Colon (tissue), 2 donors: ENCODE measurements at regions not wholly inside any gene's neighbourhood (a gene's known extent, or its start where the extent isn't known, plus 50 kb on each side); places are given as distances from the start of the nearest gene placed in this dataset.
"Not testable (repeated sequence)": the region's sequence is repeated elsewhere in the genome, so short reads cannot be mapped to it uniquely, and the experiment has no call there.

Source experiments
- FAIRE-seq: peaks from 2 replicates; lab custom pipeline; 2012; peaks lifted over from hg19 to GRCh38; lab: Jason Lieb, UNC
- donor health status: control.
- donor health status: control.

DNA sequence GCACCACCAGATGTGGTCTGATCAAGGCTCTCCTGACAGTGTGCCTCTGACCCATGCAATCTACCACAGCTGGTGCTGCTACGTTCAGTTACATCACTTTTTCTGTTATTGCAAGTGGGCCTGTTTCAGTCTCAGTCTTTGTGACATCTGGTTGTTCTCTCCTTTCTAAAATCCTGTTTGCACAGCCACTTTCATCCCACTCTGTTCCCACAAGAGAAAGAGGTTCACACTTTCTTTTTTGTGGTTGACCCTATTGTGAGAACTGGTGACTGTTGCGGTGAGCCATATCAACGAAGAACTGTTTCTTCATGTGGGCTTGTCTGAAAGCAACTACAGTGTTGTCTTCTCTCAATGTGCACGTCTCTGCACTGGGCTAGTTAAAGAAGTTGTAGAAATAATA lies 342.8 kb upstream of the ARPP21 start:
- no peak for FAIRE-seq

DNA sequence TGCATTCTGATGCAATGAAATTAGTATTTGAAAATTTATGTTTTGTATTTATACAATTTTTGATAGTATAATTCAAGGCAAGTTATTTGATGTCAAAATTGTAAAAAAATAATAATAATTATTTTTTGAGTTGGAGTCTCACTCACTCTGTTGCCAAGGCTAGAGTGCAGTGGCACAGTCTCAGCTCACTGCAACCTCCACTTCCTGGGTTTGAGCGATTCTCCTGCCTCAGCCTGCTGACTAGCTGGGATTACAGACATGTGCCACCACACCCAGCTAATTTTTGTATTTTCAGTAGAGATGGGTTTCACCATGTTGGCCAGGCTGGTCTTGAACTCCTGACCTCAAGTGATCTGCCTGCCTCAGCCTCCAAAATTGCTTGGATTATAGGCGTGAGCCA lies 342.4 kb upstream of the ARPP21 start:
- FAIRE-seq = not testable (repeated sequence)

DNA sequence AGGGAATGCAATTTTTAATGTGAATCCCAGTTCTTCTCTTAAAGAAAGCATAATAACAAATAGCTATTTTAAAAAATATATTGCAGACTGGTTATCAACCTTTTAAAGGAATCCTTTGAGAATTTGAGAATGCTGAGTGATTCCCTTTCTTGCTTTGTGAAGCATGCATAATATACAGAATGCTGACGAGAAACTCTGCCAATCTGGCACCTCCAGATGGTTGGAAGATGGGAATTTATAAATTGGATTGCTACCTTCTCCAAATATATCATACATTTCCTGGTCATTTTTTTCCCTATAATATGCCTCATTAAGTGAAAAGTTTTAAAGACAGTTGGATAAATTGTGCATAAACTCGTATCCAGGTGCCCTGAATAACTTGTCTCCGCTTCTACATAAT lies 333.9 kb upstream of the ARPP21 start:
- FAIRE-seq = no peak

DNA sequence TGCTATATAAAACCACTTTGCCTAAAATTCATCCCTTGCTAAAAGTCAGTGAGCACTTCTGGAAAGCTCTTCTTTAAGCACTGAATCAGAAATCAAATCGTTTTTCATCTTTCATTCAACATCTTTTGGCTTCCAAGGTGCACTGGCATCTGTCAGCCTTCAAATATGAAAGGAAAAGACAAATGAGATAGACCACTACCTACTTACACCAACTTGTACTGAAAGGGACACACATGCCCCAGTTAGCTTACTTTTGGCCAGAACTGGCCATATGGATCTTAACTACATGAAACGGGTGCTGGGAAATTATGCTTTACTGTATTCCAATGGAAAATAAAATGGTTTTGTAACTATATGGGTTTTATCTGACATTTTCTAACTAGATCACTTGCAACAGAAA lies 332.0 kb upstream of the ARPP21 start:
- FAIRE-seq = no peak

DNA sequence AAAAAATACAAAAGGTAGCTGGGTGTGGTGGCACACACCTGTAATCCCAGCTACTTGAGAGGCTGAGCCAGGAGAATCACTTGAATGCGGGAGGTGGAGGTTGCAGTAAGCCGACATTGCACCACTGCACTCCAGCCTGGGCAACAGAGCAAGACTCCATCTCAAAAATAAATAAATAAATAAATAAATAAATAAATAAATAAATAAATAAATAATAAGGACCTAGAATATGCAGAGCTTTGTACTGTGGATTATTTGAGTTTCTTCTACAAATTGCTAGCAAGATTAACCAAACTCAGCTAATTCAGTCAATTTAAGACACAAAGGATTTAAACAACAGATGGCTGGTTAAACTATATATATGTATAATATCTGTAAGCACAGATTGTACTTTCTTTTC lies 322.5 kb upstream of the ARPP21 start:
- not testable (repeated sequence) for FAIRE-seq

DNA sequence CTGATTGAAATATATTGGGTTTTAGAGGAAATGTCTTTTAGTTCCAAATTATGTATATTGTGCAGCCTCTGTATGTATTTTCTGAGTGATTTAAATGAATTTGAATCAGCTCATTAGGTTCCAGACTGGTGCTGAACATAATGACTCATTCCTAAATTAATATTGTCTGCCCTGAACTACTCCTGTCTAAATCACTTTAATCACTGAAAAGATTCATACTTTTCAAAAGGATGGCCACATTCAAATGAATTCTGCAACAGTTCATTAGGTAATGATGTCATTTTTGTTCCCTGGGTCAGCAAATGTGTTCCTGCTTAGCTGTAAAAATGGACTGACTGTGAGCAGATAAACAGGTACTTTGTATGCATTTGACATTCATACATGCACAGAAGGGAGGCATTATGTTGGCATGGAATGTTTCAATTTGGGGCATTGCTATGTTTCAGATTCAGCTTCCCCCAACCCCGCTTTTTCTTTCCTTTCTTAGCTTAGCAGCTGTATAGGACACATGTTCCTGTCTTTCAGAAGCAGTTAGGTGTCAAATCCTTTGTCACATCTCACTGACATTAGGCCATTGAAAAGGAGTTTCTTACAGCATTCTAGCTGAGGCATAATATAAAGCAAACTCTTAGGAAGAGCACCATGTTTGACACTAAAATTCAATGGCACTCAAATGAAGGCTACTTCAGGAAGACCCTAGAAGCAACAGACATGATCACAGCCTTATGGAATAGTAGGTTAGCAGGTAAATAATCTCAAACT lies 318.5 kb upstream of the ARPP21 start:
- no peak for FAIRE-seq

DNA sequence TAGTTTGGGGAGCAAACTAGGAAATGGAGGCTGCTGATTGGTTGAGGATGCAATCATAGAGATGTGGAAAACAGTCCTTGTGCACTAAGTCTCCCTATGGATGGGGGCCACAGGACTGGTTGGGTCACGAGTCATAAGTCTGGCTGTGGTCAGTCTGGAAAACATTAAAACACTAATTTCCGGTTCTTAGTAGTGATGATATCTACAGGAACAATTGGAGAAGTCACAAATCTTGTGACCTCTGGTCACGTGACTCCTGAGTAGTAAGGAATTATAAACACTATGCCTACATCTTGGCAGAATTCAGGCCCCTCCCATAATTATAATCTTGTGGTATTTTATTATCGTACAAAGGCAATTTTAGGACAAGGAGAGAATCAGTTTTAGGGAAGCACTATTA lies 317.3 kb upstream of the ARPP21 start:
- no peak for FAIRE-seq

DNA sequence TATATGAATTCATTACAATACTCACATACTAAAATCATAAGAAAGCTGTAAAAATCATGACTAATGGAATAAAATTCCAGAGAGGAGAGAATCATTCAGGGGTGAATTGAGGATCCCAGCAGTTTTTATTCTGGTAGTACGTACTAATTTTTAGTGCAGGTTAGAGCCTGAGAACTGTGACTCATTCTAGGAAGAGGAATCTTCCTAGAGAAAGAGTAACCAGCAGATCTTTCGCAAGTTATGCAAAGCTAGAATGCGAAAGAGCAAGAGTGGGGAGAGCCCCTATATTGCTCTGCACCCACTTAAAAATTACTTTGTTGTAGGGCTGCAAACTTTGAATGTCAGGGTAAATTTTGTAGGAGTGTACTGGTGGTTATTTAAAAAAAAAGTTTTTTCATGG lies 303.6 kb upstream of the ARPP21 start:
- no peak for FAIRE-seq

DNA sequence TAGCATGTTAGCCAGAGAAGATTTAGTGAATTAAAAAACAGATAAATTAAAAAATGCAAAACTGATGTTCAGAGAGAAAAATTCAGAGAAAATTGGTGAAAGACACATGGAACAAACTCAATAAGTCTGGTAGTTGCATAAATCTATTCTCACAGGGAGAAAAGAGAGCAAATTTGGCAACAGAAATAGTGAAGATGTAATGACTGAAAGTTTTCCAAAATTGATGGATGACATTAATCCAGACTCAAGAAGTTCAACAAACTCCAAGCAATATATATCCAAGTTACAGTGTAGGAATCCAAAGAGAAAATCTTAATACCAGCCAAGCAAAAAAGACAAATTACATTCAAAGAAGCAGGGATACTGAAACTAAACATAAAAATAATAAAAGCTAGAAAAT lies 302.7 kb upstream of the ARPP21 start:
- FAIRE-seq = no peak

DNA sequence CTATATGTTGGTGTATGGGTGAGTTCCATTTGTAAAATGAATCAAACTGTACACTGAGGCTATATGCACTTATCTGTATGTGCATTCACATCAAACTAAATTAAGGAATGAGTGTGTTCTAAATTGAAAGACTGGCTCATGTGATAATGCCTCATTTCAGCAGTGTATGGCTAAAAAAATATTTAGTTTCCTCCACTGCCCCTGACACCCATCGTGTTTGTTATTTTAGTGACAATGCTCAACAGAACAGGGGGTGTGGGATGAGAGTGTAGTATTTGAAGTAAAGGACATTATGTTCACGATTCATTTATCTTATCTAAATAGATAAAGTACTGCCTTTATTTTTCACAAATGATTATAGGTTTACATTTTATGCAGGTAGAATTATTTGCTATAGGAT lies 301.1 kb upstream of the ARPP21 start:
- FAIRE-seq = no peak

DNA sequence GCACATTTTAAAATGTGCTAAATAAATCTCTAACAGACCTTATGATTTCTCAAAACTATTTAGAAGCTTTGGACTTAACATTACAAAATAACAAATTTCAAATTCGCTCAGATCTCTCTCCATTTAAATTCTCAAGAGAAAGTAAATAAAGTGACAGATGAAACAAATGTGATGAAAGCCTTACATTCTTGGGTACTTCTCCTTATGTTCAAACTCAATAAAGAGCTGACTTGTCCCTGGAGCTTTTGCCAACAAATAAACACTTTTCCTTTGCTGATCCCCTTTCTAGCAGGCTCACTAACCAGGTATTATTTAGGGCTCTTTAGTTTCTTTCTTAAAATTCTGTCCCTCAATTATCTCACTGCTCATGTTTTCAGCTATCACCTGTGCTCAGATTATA lies 259.1 kb upstream of the ARPP21 start:
- FAIRE-seq = no peak

DNA sequence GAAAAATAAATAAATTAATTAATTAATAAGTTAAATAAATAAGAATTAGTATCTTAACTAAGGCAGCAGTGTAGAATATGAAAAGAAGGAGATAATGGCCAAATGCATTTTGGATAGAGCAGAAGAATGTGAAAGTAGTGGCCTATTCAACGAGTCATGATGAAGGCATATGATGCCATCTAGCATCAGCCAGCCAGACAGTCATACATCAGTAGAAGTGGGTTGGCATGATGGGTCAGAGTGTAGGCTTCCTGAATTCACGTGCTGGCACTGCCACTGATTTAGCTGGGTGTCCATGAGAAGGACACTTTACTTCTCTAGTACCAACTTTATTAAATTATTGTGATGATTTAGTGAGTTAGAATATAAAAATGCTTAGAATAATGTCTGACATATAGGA lies 256.1 kb upstream of the ARPP21 start:
- FAIRE-seq = no peak

DNA sequence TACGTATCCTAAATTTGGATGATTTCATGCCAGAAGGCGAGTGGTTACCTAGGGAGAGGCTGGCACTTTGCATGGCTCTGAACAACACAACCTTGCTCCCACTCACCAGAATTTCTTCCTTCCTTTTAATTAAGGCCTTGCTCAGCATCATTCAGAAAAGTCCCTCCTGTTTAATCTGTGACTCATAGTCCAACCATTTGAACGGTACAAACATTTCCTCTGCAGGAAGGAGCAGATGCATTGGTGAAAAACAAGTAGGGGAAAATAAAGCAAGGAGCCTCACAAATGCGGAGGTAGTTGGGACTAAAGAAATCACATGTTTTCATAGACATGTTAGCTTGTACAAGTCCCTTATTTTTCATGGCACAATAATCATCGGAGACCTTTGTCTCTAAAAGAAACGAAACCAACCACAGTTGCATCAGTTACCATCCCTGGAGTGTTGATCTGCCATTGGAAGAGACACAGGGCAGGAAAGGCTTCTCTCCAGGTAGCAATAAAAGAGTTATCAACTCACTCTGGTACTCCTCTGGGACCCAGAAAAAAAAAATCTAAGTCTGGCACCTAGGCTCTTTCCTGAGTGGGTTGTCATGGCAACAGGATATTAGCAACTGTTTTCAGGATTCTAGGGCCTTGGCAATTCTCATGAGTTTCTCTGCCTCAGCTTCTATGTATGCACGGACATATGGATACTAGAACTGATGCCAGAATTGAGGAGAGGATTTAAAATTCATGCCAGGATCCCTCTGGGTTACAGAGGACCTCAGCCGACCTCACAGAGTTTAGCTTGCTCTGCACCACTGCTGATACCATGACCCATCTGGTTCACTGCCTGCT lies 255.4 kb upstream of the ARPP21 start:
- no peak for FAIRE-seq

DNA sequence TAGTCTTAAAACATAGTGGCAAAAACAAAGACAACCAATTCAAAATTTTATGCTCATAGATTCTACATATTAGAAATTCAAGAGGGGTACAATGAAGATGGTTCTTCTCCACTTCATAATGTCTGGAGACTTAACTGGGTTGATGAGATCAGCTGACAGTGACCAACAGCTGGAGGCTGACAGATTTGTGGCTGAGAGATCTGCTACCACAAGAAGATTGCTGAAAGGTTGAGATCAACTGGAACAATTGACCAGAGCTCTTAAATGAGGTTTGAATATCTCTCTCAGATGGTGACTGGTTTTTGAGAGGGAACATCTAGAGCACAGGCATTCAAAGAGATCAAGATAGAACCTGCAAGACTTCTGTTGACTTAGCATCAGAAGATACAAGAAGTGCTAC lies 254.1 kb upstream of the ARPP21 start:
- FAIRE-seq = no peak

DNA sequence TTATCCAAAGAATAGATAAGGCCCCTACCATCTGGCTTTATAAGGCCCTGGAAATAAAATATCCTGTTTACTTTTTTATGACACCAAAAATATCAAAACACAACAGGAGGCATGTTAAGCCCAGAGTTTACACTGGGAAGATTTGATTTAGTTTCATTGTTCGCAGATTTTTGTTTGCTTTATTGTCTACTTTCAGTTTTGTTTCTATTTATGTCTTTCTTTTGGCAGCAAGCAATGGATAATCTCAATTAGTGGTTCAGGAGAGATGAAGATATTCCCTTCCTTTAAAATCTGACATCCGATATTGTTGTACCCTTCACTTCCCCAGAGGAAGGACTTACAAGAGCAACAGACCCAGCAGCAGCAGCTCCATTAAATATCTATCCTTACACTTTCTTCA lies 249.4 kb upstream of the ARPP21 start:
- FAIRE-seq = no peak

DNA sequence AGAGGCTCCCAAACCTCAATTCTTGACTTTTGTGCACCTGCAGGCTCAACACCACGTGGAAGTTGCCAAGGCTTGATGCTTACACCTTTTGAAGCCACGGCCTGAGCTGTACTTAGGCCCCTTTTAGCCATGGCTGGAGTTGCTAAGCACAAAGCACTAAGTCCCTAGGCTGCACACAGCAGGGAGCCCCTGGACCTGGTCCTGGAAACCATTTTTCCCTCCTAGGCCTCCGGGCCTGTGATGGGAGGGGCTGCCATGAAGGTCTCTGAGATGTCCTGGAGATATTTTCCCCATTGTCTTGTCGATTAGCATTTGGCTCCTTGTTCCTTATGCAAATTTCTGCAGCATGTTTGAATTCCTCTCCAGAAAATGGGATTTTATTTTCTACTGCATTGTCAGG lies 247.1 kb upstream of the ARPP21 start:
- FAIRE-seq = no peak

DNA sequence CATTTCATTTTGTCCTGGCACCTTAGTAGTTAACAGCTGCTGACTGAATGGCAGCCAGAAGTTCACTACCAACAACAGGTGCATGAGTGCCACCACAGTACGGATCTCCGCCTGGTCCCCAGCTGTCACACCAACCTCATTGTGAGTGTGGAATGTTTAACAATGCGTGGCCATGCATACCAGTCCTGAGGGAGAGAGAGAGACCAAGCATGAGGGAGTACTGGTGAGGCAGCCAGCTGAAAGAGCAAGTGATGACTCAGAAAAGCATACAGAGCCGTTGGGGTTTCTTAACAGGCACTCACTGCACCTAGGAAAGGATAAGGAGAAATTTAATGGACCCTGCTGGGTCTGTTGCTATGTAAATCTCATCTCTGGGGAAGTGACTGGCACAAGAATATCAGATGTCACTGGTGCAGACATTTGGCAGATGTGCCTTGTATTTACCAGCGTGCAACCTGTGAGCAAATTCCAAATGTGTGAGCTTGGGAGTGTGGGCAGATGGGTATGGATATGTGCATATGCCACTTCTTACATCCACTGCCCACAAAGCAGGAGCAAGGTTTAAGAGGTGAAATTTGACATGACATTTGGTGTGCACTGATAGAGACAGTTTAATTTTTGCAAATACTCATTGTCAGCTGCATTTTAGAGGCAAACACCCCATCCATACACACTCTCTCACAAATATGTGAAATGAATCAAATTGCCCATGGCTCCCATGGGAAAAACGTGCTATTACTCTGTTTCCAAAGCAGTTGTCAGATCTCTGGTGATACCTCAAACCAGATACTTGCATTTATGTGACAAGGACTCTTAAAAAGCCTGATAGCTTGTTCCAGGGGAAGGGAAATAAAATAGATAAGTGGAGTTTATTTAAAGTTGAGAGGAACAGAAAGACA lies 245.2 kb upstream of the ARPP21 start:
- no peak for FAIRE-seq

DNA sequence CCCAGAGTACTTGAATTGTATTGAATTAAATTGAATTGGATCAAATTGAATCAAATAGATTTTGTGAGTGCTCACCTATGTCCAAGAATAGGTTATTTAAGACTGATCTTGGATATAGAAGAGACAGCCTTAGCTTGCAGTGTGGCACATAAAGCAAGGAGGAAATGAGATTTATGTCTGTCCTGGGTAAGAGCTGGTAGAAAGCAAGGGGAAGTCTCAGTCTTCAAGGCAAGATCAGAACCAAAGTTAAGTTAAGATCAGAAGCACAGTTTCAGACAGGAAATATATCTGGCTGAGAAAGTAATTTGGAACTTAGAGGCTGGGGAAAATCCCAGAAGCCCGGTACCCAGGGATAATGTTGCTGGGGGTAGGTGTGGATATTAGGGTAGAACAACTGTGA lies 244.4 kb upstream of the ARPP21 start:
- no peak for FAIRE-seq

DNA sequence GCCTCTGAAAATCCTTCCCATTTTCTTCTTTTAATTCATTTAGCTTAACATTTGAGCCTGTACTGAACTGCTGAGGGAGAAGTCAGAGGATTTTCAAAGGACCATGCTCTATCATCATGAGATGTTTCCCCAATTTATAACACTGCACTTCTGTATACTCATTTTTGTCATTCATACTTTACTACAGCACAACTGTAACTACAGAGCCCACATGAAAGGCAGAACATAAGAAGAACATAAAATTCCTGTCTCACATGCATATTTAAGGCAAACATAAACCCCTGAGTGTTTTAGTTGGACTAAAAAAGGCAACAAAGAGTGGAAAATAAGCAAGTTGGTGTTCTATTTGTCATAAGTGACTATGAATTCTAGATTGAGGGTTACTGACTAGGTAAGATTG lies 237.7 kb upstream of the ARPP21 start:
- FAIRE-seq = no peak

DNA sequence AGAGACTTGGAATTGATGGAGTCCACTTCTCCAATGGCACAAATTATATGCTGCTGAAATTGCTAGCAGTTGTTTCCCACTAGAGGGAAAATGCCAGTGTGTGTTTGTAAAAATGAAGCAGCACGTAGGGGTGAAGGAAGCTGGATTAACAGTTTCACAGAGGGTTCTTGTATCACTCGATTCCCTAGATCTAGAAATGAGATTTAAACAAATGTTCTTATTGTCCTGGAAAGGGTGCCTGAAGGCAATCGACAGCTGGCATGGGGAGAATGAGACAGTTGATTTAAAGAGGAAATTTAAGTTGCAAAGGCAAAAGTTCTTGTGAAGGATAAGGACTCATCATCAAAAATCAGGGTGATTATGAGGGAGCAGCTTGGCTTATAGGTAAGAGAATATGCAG lies 234.8 kb upstream of the ARPP21 start:
- FAIRE-seq = no peak

DNA sequence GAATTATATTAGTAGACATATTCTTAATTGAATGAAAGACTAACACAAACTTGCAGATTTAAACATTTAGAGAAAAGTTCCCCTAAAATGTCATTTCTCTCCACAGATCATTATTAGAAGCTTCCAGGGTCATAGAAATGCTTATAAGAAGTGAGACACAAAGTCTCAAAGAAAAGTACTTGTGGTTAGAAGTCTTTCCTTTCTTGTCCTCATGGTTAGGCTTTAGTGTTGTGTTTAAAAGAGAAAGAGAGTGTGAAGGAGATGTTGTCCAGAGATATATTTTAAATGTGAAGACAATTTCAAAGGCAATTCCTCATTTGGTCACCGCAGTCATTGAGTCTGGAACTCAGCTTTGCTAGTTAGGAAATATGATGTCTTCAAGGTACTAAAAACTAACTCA lies 230.4 kb upstream of the ARPP21 start:
- FAIRE-seq = no peak

DNA sequence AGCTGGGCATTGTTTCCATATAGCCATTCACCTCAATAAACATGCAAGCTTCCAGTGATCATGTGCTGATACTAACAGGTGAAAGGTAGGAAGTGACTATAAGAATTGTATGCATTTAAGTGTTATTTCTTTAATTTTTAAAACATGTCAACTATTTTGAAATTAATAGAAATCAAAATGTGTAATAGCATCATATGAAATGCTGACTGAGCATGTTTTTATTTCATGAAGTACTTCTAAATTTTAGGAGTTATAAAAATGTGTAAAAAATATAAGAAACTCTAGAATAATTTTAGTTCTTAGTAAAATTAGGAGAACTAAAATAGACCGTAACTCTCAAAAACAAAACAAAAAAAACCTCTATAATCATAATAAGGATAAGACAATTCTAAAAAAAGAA lies 229.3 kb upstream of the ARPP21 start:
- peak; percentile 18 for FAIRE-seq

DNA sequence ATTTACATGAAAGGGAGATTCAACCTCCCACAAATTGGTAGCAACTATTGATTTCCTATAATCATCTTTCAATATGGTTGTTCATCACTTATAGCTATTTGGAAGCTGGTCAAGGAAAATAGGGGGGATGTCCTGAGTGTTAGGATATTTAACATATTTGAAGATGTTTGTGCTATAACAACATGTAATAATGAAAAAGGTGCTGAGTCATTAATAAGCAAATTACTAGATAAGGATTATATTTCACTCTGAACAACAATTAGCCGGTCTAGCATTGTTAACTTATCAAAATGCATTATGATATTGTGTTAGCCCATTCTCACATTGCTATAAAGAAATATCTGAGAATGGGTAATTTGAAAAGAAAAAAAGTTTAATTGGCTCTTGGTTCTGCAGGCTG lies 225.8 kb upstream of the ARPP21 start:
- no peak for FAIRE-seq
